GM19351 (cell line): ENCODE measurements at regions not wholly inside any gene's neighbourhood (a gene's known extent, or its start where the extent isn't known, plus 50 kb on each side); places are given as distances from the start of the nearest gene placed in this dataset.

ENCODE experiments used
- ATAC-seq: cut with Tn5 transposase; IDR thresholded peaks from one replicate; pipeline ENCODE4 v1.9.1; 2021; ENCODE audit warnings: mild to moderate bottlenecking, moderate library complexity; ENCODE audit not compliant: unreplicated experiment

DNA sequence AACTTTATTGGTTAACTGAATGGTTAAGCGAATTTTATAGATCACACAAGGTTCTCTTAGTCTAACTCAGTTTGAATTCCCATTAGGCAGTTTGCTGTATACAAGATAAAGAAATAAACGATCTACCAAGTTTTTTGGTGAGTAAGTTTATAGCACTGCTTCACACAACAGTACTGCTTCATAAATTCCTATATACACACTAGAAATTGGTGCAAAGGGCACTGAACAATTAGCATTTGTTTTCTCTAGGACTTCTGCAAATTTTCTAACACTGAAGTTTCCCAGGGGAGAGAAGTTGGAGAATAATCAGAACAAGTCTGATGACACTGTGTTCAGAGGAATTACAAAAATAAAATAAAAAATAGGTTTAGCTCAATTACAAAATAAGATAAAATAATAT is 1138.8 kb upstream of the PCDH9 start:
- no peak for ATAC-seq

DNA sequence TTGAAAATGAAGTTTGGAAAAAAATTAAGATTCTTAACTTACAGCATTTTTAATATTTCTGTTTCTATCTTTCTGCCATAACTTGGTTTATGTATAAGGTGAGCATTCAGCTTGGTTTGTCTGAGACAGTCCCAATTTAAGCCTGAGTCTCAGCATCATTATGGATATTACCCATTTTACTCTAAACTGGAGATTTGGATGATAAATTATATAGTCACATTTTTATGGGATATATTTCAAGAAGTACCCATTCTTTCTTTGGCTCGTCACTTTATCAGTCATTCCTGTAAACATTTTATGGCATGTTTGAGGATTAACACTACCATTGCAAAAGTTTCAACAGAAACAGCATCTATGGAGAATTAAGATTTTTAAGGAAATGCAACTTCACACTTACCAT is 1129.0 kb upstream of the PCDH9 start:
- no peak for ATAC-seq

DNA sequence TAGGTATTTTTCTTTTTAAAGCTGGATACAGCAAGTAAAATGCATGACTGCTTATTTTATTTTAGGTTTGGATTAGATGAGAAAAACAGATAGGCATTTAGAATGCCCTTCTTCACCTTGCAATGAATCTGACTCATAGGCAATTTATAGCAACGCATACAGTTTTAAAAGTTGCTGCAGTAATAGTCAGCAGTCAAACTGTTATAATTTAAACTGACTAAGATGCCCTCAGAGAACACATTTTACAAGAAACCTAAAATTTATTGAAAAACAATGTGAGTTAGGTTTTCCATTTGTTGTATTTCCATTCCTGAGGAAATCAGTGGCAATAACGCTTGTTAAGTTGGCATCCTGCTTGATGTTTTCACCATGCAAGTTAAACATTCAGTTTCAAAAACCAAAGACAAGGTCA is 1128.2 kb upstream of the PCDH9 start:
- ATAC-seq = no peak

DNA sequence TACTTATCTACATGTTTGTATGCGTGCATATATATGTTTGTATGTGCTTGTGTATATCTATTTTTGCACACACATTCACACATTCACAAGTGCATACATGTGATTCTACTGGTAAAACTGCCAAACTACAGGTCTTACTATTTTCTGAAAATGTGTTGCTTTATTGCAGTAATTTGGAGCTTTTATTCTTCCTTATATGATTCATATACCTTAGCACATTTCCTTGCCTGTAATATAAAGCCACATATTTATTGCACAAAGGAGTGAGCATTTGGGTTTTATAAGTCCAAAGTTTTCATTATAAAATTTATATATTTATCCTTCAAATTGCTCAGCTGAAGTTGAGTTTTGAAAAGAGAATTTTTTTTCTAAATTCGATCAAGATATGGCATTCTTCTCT is 1120.4 kb upstream of the PCDH9 start:
- no peak for ATAC-seq

GRCh38 chr13:68347220-68347619 is 1117.1 kb upstream of the PCDH9 start:
- ATAC-seq = no peak

DNA sequence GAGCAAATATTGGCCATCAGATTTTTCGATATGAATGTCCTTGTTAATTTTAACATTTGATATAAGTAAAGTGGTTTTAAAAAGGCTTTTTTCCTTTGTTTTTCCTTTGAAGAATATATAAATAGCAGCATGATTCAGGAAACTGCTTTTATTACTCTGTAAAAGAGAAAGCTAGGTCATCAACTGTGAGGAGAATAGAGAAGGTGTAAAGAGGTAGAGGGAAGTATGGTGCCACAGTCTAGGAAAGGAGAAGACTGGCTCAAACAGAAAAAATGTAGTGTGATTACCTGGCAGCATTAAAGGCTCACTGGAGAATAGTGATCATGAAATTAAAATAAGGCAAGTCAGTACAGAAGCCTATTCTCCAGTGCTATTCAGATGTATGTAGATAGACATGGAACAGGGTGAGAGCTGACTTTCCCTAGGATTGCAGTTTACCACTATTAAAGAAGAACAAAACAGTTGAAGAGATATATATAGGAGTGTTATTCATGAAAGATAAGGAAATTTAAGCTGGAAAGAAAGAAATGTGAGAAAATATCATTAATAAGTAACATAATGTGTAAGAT is 1115.9 kb upstream of the PCDH9 start:
- no peak for ATAC-seq

GRCh38 chr13:68323124-68323523 is 1093.0 kb upstream of the PCDH9 start:
- no peak for ATAC-seq

DNA sequence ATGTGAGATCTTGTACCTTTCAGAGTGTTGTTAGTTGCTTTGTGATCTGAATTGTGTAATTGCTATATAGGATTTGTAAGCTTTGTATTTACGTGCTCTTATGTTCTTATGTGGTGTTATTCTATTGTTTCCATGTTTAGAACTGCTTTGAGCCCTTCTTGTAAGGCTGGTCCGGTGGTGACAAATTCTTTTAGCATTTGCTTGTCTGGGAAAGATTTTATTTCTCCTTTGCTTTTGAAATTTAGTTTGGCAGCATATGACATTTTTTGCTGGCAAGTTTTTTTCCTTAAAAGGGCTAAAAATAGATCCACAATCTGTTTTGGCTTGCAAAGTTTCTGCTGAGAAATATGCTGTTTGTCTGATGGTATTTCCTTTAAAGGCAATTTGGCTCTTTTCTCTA is 1089.2 kb upstream of the PCDH9 start:
- no peak for ATAC-seq

DNA sequence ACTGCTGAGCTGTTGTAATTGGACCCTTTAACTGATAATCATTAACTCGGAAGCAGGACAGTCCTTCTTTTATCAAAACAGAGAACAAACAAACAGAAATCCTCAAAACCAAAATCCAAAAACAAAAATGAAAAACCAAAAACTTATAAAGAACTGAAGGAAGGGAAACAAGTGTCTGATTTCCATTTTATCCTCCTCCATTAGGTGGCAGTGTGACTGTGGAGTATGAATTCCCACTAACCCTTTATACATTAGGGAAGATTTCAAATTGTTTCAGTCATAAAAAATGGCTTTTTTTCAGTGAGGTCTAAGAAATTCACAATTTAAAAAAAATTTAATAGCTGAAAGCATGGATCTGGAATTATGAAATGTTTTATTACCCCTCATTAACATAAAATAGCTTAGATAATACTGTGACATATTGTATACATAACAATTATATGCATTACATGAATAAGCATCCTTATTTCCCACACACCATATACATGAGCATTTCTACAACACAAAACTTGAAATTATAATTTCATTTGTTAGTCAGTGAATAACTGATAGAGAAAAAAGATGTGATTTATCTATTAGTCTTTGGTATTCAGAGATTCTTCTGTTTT is 1074.3 kb upstream of the PCDH9 start:
- peak; percentile 87 for ATAC-seq

- no peak for ATAC-seq
Measured at GRCh38 chr13:68293631-68294030, 1063.5 kb upstream of the PCDH9 start.

- no peak for ATAC-seq
Measured at GRCh38 chr13:68292601-68293000, 1062.5 kb upstream of the PCDH9 start.

- ATAC-seq = no peak
Measured at GRCh38 chr13:68291595-68291994, 1061.5 kb upstream of the PCDH9 start.

DNA sequence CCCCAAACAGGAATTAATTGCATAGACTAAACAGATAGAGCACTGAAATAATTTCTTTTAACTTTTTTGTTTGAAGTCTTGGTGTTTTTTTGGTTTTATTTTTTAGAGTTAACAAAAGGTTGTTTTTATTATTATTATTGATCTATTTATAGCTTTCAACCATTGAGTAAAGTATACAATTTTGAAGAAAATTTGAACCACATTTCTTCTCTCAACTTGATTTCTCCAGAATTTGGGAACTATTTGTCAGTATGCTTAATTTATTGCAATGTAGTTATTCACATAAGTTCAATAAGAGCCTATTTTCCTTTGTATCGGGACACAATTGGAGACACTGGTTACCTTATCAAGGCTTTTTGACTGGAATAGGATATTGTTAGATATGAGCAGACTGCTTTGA is 1045.6 kb upstream of the PCDH9 start:
- ATAC-seq = no peak

DNA sequence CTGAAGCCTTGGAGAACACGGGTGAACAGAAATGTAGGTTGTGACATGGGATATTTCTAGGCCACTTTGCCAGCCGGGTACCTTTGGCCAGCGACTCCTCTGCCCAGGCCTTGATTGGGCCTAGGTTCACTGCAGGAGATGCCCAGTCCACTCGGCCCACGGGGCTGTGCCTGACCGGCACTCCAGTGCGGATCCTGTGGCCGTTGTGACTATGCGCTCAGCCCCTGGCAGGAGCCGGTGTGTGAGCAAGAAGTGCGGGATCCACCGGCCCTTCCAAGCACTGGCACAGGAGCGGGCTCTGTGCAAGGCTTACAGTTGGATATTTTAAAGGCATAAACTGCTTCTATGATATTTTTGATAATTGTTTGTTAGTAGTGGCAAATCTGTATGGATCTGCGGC is 1042.5 kb upstream of the PCDH9 start:
- ATAC-seq = no peak

- ATAC-seq = no peak
Measured at GRCh38 chr13:68264692-68265091, 1034.6 kb upstream of the PCDH9 start.

- ATAC-seq = no peak
Measured at GRCh38 chr13:68261105-68261504, 1031.0 kb upstream of the PCDH9 start.

GRCh38 chr13:68257111-68257842 is 1027.1 kb upstream of the PCDH9 start:
- ATAC-seq = no peak

DNA sequence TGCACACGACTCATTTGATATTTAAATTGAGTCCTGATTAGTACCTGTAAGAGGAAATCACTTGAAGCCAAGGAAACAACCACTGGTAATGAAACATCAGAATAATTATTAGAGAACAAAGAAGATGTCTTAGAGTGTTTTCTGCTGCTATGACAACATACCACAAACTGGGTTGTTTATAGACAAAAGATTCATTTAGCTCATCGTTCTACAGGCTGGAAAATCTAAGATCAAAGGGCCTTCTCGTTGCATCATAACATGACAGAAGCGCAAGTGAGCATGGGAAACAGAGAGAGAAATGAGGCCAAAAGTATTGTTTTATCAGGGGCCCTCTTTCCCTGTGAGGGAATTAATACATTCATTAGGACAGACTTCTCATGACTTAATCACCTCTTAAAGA is 1024.0 kb upstream of the PCDH9 start:
- no peak for ATAC-seq

- ATAC-seq = no peak
Measured at GRCh38 chr13:68234274-68234673, 1004.1 kb upstream of the PCDH9 start.

DNA sequence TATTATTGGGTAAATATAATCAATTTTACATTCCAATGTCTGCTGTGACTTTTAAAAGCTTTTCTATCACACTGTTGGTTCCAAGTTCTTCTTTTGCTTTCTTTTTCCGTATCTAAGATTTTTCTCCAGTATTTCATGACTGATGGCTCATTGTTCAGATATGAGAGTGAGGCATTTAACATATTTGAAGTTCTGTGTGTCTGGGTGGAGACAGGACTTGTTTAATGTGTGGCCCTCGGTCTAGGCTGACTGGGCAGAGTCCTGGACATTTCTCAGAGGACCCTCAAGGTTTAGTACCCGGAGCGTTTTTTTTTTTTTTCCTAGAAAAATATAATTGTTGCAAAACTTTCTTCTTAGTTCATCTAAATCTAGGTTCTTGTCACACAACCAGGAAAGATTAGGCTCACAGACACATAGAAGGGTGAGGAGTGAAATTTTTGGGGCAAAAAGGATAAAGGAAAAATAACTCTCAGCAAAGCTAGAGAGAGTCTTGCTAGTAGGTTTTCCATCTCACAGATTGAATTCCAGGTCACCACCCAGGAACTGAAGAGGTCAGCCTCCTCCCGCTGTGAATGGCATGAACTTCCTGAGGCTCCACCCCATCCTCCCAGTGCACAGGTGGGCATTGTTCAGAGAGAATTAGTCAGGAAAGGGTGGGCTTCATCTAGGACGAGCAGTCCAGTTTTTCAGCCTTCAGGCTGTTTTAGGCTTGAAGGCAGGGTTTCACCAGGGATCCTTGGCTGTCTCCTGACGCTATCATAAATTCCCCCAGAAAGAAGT is 1002.4 kb upstream of the PCDH9 start:
- no peak for ATAC-seq

DNA sequence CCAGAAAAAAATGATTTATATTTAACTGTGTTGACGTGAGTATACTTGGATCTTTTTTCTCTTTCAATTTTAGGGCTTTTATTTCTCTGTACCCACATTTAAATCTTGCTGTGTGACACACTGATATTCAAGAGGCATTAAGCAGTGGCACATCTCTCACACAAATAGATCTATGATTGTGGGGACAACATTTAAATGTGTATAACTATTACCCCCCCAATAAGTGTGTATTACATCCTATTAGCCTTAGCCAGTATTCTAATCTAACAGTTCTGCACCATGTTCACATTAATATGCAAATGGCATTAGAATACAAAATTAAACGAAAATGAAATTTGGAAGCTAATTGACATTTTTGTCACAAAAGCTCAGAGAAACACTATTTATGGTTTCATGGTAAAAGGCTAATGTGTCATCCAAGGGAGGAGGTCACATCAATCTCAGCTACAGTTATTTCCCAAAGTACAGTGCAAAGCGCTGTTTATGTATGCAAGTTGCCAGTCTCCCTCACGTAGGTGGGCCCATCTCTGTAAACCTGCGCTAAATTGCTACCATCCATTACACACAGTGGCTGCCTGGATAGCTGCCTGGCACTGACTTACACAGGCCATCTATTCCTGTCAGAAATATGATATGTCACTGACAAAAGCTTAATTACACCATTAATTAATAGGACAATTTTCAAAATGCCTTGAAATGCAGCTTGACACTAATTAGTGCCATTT is 984.7 kb upstream of the PCDH9 start:
- no peak for ATAC-seq
